ENCODE measurements at regions not wholly inside any gene's neighbourhood (a gene's known extent, or its start where the extent isn't known, plus 50 kb on each side); places are given as distances from the start of the nearest gene placed in this dataset.

DNA sequence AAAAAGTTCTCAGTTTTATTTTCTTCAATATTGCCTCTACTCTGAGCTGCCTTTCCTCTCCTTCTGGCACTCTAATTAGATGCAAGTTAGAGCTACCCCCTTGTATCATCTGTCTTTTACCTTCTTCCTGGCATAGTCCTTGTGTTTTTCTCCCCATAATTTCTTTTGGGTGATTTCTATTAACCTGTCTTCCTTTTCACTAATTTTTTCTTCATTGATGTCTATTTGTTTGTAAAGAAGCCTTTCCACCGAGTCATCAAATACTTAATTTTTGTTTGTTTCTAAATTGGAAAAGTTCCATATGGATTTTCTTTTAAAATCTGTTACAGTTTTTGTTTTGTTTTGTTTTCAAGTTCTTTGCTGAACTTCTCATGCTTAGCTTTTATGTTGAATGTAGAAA, 558.1 kb downstream of the TBC1D22A start:
- no peaks in the 10 kb centered on the region for H3K36me3 ChIP-seq (ENCODE audit: insufficient read depth, low read length)
- no peaks in the 10 kb centered on the region for H3F3A ChIP-seq (ENCODE audit: low read depth)

DNA sequence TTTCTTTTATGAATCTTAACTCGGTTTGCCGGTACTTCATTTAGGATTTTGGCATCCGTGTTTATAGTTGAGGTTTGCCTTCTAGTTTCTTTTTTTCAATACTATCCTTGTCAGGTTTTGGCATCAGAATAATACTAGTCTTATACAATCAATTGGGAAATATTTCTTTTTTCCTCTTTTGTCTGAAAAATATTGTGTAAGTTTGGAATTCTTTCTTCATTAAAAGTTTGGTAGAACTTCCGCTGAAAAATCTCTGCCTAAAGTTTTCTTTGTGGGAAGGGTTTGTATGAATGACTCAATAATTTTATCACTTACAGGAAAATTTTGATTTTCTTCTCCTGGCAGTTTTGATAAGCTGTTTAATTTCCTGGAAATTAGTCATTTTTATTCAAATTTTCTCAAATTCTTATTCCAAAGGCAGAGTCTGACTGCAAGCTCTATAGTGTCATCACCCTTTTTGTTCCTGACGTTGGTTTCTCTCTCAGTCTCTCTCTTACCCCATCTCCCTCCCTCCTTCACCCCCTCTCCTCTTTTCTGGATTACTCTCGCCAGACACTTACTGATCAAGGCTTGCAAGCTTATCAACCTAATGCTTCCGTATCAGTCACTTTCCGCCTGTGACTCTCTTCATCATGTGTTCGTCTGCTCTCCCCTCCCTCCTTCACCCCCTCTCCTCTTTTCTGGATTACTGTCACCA, 555.7 kb downstream of the TBC1D22A start:
- Histone ChIP-seq H2AFZ (ENCODE audit: low read length) (no peak overlapping the region), H3F3A (ENCODE audit: low read depth) (no peaks in the 10 kb centered on the region), H3K4me3 (ENCODE audit: low read length, poor library complexity, severe bottlenecking) (no peak overlapping the region), H3K36me3 (ENCODE audit: insufficient read depth, low read length) (no peaks in the 10 kb centered on the region), H4K20me1 (ENCODE audit: insufficient read depth, low read length, poor library complexity, severe bottlenecking) (no peaks in the 10 kb centered on the region), H3K79me2 (ENCODE audit: insufficient read depth, low read length) (no peaks in the 10 kb centered on the region), H3K9me3 (ENCODE audit: insufficient read depth, low read depth, low read length) (peaks cover 22% of the 10 kb centered on the region; the same call in 1 of the 2 replicates), H3K9ac (ENCODE audit: low read depth, low read length, poor library complexity, severe bottlenecking) (no peak overlapping the region), H3K9me2 (replicated peaks; ENCODE audit: low read depth, low read length) (no peaks in the 10 kb centered on the region), H3K27me3 (ENCODE audit: insufficient read depth, low read length, poor library complexity, severe bottlenecking) (no peaks in the 10 kb centered on the region), H3K4me1 (ENCODE audit: insufficient read depth, low read length, poor library complexity, severe bottlenecking) (no peaks in the 10 kb centered on the region), H3K4me2 (ENCODE audit: low read depth, low read length, poor library complexity, severe bottlenecking) (no peak overlapping the region)
- TF ChIP-seq EZH2phosphoT487 (IDR thresholded peaks at IDR 0.05; ENCODE audit: borderline replicate concordance) = no peak
- TF ChIP-seq, protein P1, sequence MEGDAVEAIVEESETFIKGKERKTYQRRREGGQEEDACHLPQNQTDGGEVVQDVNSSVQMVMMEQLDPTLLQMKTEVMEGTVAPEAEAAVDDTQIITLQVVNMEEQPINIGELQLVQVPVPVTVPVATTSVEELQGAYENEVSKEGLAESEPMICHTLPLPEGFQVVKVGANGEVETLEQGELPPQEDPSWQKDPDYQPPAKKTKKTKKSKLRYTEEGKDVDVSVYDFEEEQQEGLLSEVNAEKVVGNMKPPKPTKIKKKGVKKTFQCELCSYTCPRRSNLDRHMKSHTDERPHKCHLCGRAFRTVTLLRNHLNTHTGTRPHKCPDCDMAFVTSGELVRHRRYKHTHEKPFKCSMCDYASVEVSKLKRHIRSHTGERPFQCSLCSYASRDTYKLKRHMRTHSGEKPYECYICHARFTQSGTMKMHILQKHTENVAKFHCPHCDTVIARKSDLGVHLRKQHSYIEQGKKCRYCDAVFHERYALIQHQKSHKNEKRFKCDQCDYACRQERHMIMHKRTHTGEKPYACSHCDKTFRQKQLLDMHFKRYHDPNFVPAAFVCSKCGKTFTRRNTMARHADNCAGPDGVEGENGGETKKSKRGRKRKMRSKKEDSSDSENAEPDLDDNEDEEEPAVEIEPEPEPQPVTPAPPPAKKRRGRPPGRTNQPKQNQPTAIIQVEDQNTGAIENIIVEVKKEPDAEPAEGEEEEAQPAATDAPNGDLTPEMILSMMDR (conservative IDR thresholded peaks at IDR 0.05; ENCODE audit: low read length) = no peak

More for the DNA sequence above, 558.1 kb downstream of the TBC1D22A start:
- no peaks in the 10 kb centered on the region for H3K9me2 ChIP-seq (replicated peaks; ENCODE audit: low read depth, low read length)
- H4K20me1 ChIP-seq (ENCODE audit: insufficient read depth, low read length, poor library complexity, severe bottlenecking) = no peaks in the 10 kb centered on the region
- H3K9me3 ChIP-seq (ENCODE audit: insufficient read depth, low read depth, low read length) = peaks cover 22% of the 10 kb centered on the region; the same call in 1 of the 2 replicates
- H3K9ac ChIP-seq (ENCODE audit: low read depth, low read length, poor library complexity, severe bottlenecking) = no peak overlapping the region
- H3K4me2 ChIP-seq (ENCODE audit: low read depth, low read length, poor library complexity, severe bottlenecking) = no peak overlapping the region
- TF ChIP-seq, protein P1 (conservative IDR thresholded peaks at IDR 0.05; ENCODE audit: low read length) = no peak
- TF ChIP-seq EZH2phosphoT487 (IDR thresholded peaks at IDR 0.05; ENCODE audit: borderline replicate concordance) = no peak
- H3K27me3 ChIP-seq (ENCODE audit: insufficient read depth, low read length, poor library complexity, severe bottlenecking) = no peaks in the 10 kb centered on the region
- no peak overlapping the region for H2AFZ ChIP-seq (ENCODE audit: low read length)
- H3K4me1 ChIP-seq (ENCODE audit: insufficient read depth, low read length, poor library complexity, severe bottlenecking) = no peaks in the 10 kb centered on the region
- no peaks in the 10 kb centered on the region for H3K79me2 ChIP-seq (ENCODE audit: insufficient read depth, low read length)
- no peak overlapping the region for H3K4me3 ChIP-seq (ENCODE audit: low read length, poor library complexity, severe bottlenecking)

DNA sequence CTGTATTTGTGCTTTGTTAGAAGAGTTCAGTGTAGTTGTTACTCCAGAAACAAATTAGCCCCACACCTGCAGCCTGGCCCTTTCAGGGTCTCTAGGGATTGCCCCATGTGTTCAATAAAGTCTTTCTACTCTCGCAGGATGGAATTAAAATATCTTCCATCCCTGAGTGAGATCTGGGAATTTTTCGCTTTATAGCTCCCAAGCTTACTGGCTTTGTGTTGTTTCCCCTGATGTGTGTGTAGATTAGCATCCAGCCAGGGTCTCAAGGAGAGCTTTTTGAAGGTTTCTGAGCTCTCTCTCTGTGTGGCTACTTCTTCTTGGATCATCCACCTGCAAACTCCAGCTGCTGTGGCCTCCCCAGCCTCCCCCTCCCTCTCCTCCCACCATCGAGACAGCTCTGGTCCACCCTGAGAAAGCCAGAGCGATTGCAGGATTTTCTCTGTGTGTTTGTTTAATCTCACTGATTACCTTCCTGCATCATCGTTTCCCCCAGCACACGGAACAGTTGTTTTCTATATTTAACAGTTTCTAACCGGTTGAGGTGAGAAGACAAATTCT, 553.5 kb downstream of the TBC1D22A start:
- no peaks in the 10 kb centered on the region for H3K9me2 ChIP-seq (replicated peaks; ENCODE audit: low read depth, low read length)
- no peaks in the 10 kb centered on the region for H3F3A ChIP-seq (ENCODE audit: low read depth)
- TF ChIP-seq, protein P1 (conservative IDR thresholded peaks at IDR 0.05; ENCODE audit: low read length) = no peak
- TF ChIP-seq EZH2phosphoT487 (IDR thresholded peaks at IDR 0.05; ENCODE audit: borderline replicate concordance) = no peak
- H3K79me2 ChIP-seq (ENCODE audit: insufficient read depth, low read length) = no peaks in the 10 kb centered on the region
- no peak overlapping the region for H2AFZ ChIP-seq (ENCODE audit: low read length)
- H4K20me1 ChIP-seq (ENCODE audit: insufficient read depth, low read length, poor library complexity, severe bottlenecking) = no peaks in the 10 kb centered on the region
- peaks cover 12% of the 10 kb centered on the region; the same call in 1 of the 2 replicates for H3K9me3 ChIP-seq (ENCODE audit: insufficient read depth, low read depth, low read length)
- no peak overlapping the region for H3K4me3 ChIP-seq (ENCODE audit: low read length, poor library complexity, severe bottlenecking)
- H3K4me1 ChIP-seq (ENCODE audit: insufficient read depth, low read length, poor library complexity, severe bottlenecking) = no peaks in the 10 kb centered on the region
- H3K36me3 ChIP-seq (ENCODE audit: insufficient read depth, low read length) = no peaks in the 10 kb centered on the region
- no peak overlapping the region for H3K4me2 ChIP-seq (ENCODE audit: low read depth, low read length, poor library complexity, severe bottlenecking)
- no peak overlapping the region for H3K9ac ChIP-seq (ENCODE audit: low read depth, low read length, poor library complexity, severe bottlenecking)
- H3K27me3 ChIP-seq (ENCODE audit: insufficient read depth, low read length, poor library complexity, severe bottlenecking) = no peaks in the 10 kb centered on the region
